ENCODE measurements at regions not wholly inside any gene's neighbourhood (a gene's known extent, or its start where the extent isn't known, plus 50 kb on each side); places are given as distances from the start of the nearest gene placed in this dataset.

- in situ Hi-C loops (cut with MboI; ENCODE audit: low pct_unique_long_range_greater_than_20kb, low sequenced_read_pairs) = no loop called here
These were observed 132.6 kb upstream of the IRX4 start for GRCh38 chr5:2015124-2015848.

GRCh38 chr5:2014058-2014610, 131.4 kb upstream of the IRX4 start:
- in situ Hi-C loops (cut with MboI; ENCODE audit: low pct_unique_long_range_greater_than_20kb, low sequenced_read_pairs) = no loop called here
- DNase-seq = no peak

More at GRCh38 chr5:2015124-2015848, 132.6 kb upstream of the IRX4 start:
- DNase-seq = no peak

DNA sequence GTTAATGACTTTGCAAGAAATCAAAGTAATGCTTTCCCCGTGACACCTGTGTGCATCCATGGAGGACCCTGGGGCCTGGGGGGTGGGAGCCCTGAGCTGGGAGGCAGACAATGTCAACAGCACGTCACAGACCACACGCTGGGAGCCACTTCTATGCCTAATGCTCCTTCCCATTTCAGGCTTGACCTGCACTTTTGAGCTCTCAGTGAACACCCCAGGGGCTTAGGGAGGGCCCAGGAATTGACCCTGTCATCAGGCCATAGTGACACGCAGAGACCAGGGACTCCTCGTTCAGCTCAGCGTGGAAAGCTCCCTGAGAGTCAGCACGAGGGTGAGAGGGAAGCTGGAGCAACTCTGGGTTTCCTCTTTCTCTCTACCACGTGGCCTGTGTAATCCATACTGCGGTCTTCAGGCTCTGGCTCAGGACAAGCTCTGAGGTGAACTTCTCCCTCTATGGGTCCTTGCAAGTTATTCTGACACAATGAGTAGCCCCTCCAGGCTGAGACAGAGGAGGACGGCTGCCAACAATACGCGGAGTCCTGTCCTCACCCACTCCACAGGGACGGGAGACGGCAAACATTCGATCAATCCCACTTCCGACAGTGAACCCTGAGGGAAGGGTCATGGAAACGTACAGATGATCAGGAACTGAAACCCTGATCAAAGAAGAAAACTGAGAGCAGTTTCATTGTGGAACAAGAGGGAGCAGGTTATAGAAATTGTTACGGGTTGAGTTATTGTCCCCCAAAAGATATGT, 130.8 kb upstream of the IRX4 start:
- peak; percentile 9 for DNase-seq
- in situ Hi-C loops (cut with MboI; ENCODE audit: low pct_unique_long_range_greater_than_20kb, low sequenced_read_pairs) = no loop called here

DNA sequence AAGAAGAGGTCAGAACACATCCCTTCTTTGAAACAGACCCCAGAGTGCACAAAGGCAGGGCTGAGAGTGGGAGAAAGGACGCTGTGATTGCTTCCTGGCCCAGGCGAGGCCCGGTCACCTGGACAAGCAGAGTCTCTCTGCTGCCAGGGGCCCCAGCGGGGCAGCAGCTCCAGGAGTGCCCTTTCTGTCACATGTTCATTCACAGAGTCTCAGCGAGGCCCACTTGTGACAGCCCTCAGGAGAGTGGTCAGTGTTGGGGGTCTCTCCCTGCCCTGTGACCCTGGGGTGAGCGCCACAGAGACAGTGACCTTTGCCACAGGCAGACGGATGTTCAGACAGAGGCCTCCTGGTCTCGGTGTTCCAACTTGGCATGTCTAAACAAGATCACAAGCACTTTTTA, 130.2 kb upstream of the IRX4 start:
- in situ Hi-C loops (cut with MboI; ENCODE audit: low pct_unique_long_range_greater_than_20kb, low sequenced_read_pairs) = no loop called here
- DNase-seq = no peak

- DNase-seq = no peak
- in situ Hi-C loops (cut with MboI; ENCODE audit: low pct_unique_long_range_greater_than_20kb, low sequenced_read_pairs) = no loop called here
These were observed 129.0 kb upstream of the IRX4 start for GRCh38 chr5:2011481-2012411.

DNA sequence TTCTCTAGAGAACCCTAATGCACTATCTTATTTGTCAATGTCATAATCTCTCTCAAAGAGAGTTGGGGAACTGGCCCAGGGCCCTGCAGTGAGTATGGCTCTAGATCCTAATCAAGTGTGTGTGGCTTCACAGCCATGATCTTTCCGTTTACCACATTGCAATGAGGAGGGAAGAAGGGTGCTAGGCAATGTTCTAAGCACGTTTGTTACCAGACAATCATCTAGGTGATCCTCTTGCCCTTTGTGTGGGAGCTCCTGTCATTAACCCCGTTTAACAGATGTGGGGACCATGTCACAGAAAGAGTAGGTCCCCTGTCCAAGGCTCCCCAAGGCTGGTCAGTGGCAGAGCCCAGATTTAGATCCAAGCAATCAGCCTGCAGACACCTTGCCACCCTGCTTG, 128.2 kb upstream of the IRX4 start:
- in situ Hi-C loops (cut with MboI; ENCODE audit: low pct_unique_long_range_greater_than_20kb, low sequenced_read_pairs) = no loop called here
- DNase-seq = no peak

DNA sequence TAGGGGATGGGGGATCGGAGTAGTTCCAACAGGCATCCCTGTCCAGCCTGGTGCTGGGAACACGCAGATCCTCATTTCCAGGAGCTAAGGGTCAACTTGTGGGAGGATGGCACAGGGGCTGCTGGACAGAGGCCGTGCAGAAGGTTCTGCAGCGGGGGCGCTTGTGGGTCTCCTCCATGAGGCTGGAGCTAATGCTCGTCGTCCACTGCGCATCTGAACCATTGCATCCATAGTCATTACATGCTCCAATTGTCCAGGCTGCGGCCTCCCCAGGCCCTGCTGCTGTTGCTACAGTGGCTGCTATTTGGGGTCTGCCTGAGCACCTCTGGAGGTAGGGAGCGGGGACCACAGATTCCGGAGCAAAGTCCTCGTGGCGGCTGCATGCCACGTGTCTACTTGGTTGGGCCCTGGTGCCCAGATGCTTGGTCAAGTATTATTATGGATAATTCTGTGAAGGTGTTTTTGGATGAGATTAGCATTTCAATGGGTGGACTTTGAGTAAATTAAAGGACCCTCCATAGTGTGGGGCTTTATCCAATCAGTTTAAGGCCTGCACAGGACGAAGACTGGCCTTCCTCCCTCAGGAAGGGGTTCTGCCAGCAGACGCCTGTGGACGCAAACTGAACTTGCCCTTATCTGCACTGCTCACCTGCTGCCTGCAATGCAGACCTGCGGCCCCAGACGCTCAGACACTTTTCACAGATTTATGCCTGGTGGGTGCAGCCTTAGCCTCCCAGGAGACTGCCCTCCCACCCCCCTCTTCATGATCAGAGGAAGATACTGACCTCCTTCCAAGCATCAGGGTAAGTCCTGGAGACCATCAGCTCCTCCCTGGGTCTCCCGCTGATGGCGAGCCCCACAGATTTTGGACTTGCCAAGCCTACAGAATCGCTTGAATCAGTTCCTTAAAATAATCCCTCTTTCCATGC, 127.5 kb upstream of the IRX4 start:
- in situ Hi-C loops (cut with MboI; ENCODE audit: low pct_unique_long_range_greater_than_20kb, low sequenced_read_pairs) = no loop called here
- DNase-seq = no peak

- in situ Hi-C loops (cut with MboI; ENCODE audit: low pct_unique_long_range_greater_than_20kb, low sequenced_read_pairs) = no loop called here
- DNase-seq = no peak
These were observed 126.3 kb upstream of the IRX4 start for GRCh38 chr5:2008851-2009629.

GRCh38 chr5:2007878-2008501, 125.3 kb upstream of the IRX4 start:
- in situ Hi-C loops (cut with MboI; ENCODE audit: low pct_unique_long_range_greater_than_20kb, low sequenced_read_pairs) = no loop called here

GRCh38 chr5:2007496-2007877, 124.8 kb upstream of the IRX4 start:
- in situ Hi-C loops (cut with MboI; ENCODE audit: low pct_unique_long_range_greater_than_20kb, low sequenced_read_pairs) = no loop called here
- no peak for DNase-seq

More at GRCh38 chr5:2007878-2008501, 125.3 kb upstream of the IRX4 start:
- no peak for DNase-seq

DNA sequence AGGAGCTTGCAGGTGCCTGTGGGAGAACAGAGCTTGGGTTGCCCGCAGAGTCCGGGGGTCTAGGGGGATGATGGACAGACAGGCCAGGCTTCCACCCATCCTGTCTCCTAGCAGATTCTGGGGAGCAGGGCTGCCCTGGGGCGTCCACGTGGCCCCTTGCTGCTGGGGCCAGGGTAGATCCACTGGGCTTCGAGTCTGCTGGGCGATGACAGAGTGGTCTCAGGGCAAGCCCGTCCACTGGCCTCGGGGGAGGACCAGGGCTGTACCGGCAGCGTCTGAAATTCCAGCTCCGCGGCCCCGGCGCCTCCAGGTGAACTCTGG, 124.2 kb upstream of the IRX4 start:
- in situ Hi-C loops (cut with MboI; ENCODE audit: low pct_unique_long_range_greater_than_20kb, low sequenced_read_pairs) = no loop called here
- DNase-seq = no peak

DNA sequence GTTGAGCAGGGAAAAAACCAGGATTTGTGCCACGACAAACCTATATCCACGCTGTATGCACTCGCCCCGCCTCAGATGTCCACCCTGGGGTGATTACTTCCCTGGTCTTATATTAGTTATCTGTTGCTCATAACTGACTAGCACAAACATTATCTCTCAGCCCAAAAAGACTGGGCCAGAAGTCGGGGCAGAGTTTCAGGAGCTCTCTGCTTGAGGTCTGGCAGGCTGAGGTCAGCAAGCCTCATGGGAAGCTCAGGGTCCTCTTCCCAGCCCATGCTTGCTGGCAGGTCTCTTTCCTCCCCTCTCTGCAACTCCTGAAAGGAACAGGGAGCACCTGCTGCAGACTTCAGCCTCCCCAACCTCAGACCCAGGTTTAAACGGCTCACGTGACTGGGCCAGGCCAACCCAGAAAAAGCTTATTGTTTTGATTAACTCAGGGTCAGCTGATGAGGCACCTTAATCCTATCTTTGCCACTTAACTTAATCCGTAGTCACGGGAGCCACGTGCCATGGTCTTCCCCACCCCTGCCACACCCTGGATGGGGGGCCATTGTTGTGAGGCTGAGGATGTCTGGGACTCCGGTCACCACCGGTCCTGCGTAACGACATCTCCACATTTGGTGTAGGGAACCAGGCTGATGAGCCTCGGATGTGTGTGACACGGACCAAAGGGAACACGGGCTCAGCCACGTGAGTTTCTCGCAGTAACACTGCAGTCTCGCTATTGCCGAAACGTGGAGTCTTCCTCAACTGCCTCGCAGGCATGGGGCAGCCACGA, 123.7 kb upstream of the IRX4 start:
- in situ Hi-C loops (cut with MboI; ENCODE audit: low pct_unique_long_range_greater_than_20kb, low sequenced_read_pairs) = no loop called here
- no peak for DNase-seq

GRCh38 chr5:2005101-2006041, 122.6 kb upstream of the IRX4 start:
- in situ Hi-C loops (cut with MboI; ENCODE audit: low pct_unique_long_range_greater_than_20kb, low sequenced_read_pairs) = no loop called here
- no peak for DNase-seq

DNA sequence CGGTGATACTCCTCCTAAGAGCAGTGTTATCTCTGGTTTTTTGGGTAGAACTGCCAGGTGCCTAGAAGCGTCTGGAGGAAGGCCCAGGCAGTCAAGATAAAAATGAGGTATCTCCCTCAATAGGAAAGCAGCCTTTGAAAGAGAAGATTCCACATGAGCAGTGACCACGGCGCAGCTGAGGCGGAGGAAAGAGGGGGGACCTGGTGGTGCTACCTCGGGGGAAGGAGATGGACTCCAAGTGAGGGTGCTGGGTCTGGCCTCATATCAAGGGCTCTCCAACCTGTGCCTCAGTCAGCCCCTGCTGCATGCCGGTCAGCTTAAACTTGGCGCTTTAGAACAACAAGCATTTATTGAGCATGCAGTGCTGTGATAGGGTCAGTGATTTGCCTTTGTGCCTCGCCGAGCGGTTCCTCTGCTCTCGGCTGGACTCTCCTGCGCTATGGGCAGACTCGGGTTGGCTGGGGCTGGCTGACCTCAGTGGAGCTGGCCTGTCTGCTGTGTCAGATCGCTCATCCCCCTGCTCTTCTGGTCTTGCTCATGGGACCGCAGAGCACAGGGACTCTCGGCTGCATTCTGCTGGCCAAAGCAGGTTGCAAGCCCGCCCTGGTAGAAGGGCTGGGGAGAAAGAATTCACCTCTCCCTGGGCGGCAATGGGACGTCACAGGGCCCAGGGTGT, 121.1 kb upstream of the IRX4 start:
- in situ Hi-C loops (cut with MboI; ENCODE audit: low pct_unique_long_range_greater_than_20kb, low sequenced_read_pairs) = no loop called here

GRCh38 chr5:2003206-2003605, 120.5 kb upstream of the IRX4 start:
- no peak for DNase-seq
- in situ Hi-C loops (cut with MboI; ENCODE audit: low pct_unique_long_range_greater_than_20kb, low sequenced_read_pairs) = no loop called here

More for the DNA sequence above, 121.1 kb upstream of the IRX4 start:
- no peak for DNase-seq

Measured in KBM-7 (cell line).